Keratinocyte (primary cell): ENCODE measurements at regions not wholly inside any gene's neighbourhood (a gene's known extent, or its start where the extent isn't known, plus 50 kb on each side); places are given as distances from the start of the nearest gene placed in this dataset.

ENCODE experiments used
- EZH2 ChIP-seq: IDR thresholded peaks from one replicate; pipeline ENCODE4 v1.6.1; 2012; ENCODE audit warnings: inconsistent platforms, mild to moderate bottlenecking, low read length, moderate library complexity
- TF ChIP-seq, protein P1 (sequence below), 3 experiments: IDR thresholded peaks in 1 of 3; conservative IDR thresholded peaks in 1 of 3; optimal IDR thresholded peaks in 1 of 3; 2 replicates in 2 of 3; 3 replicates in 1 of 3; pipeline versions ENCODE3 to v1.5.1; 2011; ENCODE audit warnings: low read length in 3 of 3, mild to moderate bottlenecking in 3 of 3, moderate library complexity in 2 of 3, control low read depth in 1 of 3, inconsistent platforms in 1 of 3; ENCODE audit not compliant: insufficient read depth in 2 of 3; ENCODE audit errors: extremely low read depth in 1 of 3

DNA sequence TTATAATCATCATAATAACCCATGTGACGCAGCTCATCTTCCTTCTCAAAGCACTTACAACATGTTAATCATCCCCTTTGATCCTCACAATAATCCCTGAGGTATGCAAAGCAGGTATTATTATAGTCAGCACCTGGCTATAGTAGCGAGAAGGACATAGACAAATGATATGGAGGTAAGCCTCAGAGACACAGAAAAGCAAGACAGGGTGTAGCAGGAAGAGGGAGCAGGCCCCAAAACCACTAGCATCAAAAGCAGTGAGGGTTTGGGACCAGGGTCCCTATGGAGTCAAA is 139.2 kb upstream of the SLC30A5 start:
- TF ChIP-seq, protein P1, sequence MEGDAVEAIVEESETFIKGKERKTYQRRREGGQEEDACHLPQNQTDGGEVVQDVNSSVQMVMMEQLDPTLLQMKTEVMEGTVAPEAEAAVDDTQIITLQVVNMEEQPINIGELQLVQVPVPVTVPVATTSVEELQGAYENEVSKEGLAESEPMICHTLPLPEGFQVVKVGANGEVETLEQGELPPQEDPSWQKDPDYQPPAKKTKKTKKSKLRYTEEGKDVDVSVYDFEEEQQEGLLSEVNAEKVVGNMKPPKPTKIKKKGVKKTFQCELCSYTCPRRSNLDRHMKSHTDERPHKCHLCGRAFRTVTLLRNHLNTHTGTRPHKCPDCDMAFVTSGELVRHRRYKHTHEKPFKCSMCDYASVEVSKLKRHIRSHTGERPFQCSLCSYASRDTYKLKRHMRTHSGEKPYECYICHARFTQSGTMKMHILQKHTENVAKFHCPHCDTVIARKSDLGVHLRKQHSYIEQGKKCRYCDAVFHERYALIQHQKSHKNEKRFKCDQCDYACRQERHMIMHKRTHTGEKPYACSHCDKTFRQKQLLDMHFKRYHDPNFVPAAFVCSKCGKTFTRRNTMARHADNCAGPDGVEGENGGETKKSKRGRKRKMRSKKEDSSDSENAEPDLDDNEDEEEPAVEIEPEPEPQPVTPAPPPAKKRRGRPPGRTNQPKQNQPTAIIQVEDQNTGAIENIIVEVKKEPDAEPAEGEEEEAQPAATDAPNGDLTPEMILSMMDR (optimal IDR thresholded peaks at IDR 0.05 in 1 of 3, IDR thresholded peaks at IDR 0.05 in 1 of 3, conservative IDR thresholded peaks at IDR 0.05 in 1 of 3; ENCODE audit: extremely low read depth in 1 of 3, insufficient read depth in 2 of 3, low read length in 3 of 3) = no peak
- TF ChIP-seq EZH2 = no peak
